ENCODE measurements at regions not wholly inside any gene's neighbourhood (a gene's known extent, or its start where the extent isn't known, plus 50 kb on each side); places are given as distances from the start of the nearest gene placed in this dataset.

DNA sequence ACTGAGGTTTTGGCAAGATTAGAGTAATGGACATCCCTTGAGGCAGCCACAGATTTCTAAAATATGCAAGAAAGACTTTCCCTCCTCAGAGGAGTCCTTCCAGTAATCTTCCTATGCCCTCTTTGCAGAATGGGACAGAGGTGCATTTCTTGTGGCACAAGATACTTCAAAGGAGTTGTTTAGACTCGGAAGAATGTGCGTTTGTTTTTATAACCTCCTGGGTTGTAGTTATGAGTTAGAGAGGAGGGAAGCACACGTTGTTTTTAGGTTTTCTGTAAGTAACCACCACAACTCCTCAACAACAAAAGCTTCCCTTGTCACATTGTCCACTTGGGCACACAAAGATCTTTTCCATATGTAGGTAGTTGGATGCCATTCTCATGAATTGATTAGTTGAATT lies 78.1 kb upstream of the GLI3 start:
- intact Hi-C loops (cut with DNase I), result no loop called here
- Histone ChIP-seq H3K27me3 (no peaks in the 10 kb centered on the region), H3K4me1 (no peaks in the 10 kb centered on the region), H3K36me3 (no peaks in the 10 kb centered on the region), H3K27ac (no peak overlapping the region), H3K9me3 (peaks cover 0 to 12% of the 10 kb centered on the region in 2 donors), H3K4me3 (no peak overlapping the region)
- ATAC-seq (no peak), DNase-seq (no peak)
- TF ChIP-seq CTCF (IDR thresholded peaks at IDR 0.05), result no peak

DNA sequence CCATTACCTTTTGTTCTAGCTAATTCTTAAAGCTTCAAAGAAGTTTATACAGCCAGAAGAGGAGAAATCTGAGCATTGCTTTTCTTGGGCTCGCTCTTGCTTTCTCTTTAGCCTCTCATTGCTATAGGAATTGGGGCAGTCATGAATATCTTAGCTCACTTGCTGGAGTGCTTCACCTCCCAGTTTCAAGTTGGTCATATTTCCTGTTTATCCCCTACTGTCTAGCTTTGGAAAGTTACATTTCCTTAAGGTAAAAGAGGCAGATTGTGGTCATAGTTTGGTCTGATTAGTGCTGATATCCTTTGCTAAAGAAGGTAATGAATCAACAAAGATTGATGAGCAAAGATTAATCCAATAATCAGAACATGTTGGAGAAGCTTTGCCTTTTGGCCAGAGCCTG lies 77.7 kb upstream of the GLI3 start:
- ATAC-seq (no peak), DNase-seq (no peak)
- Histone ChIP-seq H3K4me3 (no peak overlapping the region), H3K4me1 (no peaks in the 10 kb centered on the region), H3K27ac (no peak overlapping the region), H3K9me3 (peaks cover 0 to 12% of the 10 kb centered on the region in 2 donors), H3K27me3 (no peaks in the 10 kb centered on the region), H3K36me3 (no peaks in the 10 kb centered on the region)
- intact Hi-C loops (cut with DNase I), result no loop called here
- no peak for TF ChIP-seq CTCF (IDR thresholded peaks at IDR 0.05)

GRCh38 chr7:42311195-42311594 lies 74.2 kb upstream of the GLI3 start:
- no peaks in the 10 kb centered on the region for H3K4me1 ChIP-seq
- TF ChIP-seq CTCF (IDR thresholded peaks at IDR 0.05), result no peak
- H3K27ac ChIP-seq, result no peak overlapping the region
- H3K36me3 ChIP-seq, result no peaks in the 10 kb centered on the region
- intact Hi-C loops (cut with DNase I), result no loop called here
- no peaks in the 10 kb centered on the region for H3K27me3 ChIP-seq
- peaks cover 0 to 12% of the 10 kb centered on the region in 2 donors for H3K9me3 ChIP-seq
- ATAC-seq, result no peak
- H3K4me3 ChIP-seq, result no peak overlapping the region
- DNase-seq, result no peak

DNA sequence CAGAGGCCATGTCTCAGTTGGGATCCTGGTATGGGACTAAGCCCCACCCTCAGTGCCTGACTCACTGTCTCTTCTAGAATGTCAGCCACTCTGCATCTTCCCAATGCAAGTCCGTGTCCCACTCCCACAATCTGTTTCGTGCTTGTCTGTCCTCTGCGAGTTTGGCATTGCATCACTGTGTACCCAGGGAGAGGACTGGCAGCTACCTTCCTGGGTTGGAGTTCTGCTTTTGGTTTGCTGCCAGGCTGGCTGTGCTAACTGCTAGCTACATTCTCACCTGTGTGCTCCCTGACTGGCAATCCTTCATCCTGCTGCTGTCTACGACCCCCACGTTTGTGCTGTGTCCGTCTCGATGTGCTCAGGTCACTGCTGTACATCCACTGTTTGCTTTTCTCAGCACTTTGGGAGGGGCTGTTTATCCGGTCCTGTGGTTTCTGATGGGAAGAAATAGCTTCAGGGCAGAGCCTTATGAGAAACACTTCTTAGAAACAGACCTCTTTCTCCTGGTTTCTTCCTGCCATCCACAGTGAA lies 56.0 kb upstream of the GLI3 start:
- no peaks in the 10 kb centered on the region for H3K9me3 ChIP-seq
- DNase-seq, result peak in 2 of 4 donors; percentile 25 to 51
- TF ChIP-seq CTCF (IDR thresholded peaks at IDR 0.05), result no peak
- no peaks in the 10 kb centered on the region for H3K4me1 ChIP-seq
- ATAC-seq, result peak; percentile 91
- no peak overlapping the region for H3K27ac ChIP-seq
- intact Hi-C loops (cut with DNase I), result no loop called here
- no peak overlapping the region for H3K4me3 ChIP-seq
- H3K36me3 ChIP-seq, result no peaks in the 10 kb centered on the region
- H3K27me3 ChIP-seq, result no peaks in the 10 kb centered on the region

GRCh38 chr7:42289473-42289872 lies 52.5 kb upstream of the GLI3 start:
- no peak for ATAC-seq
- intact Hi-C loops (cut with DNase I), result no loop called here
- H3K27ac ChIP-seq, result no peak overlapping the region
- DNase-seq, result no peak
- H3K36me3 ChIP-seq, result no peaks in the 10 kb centered on the region
- H3K4me3 ChIP-seq, result no peak overlapping the region
- no peaks in the 10 kb centered on the region for H3K4me1 ChIP-seq
- H3K9me3 ChIP-seq, result no peaks in the 10 kb centered on the region
- TF ChIP-seq CTCF (IDR thresholded peaks at IDR 0.05), result no peak
- H3K27me3 ChIP-seq, result no peaks in the 10 kb centered on the region
